Ovary (tissue), 7 donors: ENCODE measurements at regions not wholly inside any gene's neighbourhood (a gene's known extent, or its start where the extent isn't known, plus 50 kb on each side); places are given as distances from the start of the nearest gene placed in this dataset.

Experiments used
- DNase-seq, 5 donors: peaks; one replicate each; pipeline ENCODE4 v3.0.0-alpha.2; 2019 to 2020
- H3K27ac ChIP-seq, 2 donors: fragments of 200-600 bp; one replicate each; pipeline versions ENCODE4 v1.5.1 to v1.8.0; 2019 to 2022
- H3K27me3 ChIP-seq: fragments of 200-600 bp; one replicate; pipeline ENCODE4 v1.8.0; 2022
- H3K36me3 ChIP-seq: fragments of 200-600 bp; sonication (generic); one replicate; pipeline ENCODE4 v1.5.1; 2019
- H3K4me1 ChIP-seq: one replicate; pipeline ENCODE4 v1.8.1; 2013; ENCODE audit warnings: mild to moderate bottlenecking, moderate library complexity; ENCODE audit not compliant: insufficient read depth
- H3K4me3 ChIP-seq: fragments of 200-600 bp; sonication (generic); one replicate; pipeline ENCODE4 v1.5.1; 2017
- H3K9me3 ChIP-seq, 2 donors: fragments of 200-600 bp in 1 of 2; sonication (generic) in 1 of 2; one replicate each; pipeline versions ENCODE4 v1.5.1 to v1.8.1; 2013 to 2019; ENCODE audit warnings: mild to moderate bottlenecking in 1 of 2, moderate library complexity in 1 of 2
- CTCF ChIP-seq, 3 donors: fragments of 450-650 bp in 2 of 3; fragments of 200-600 bp in 1 of 3; IDR thresholded peaks; one replicate each; pipeline versions ENCODE4 v1.5.1 to v1.8.0; 2016 to 2022; ENCODE audit warnings: antibody characterized with exemption in 3 of 3, mild to moderate bottlenecking in 1 of 3
- EP300 ChIP-seq: sonication (generic); formaldehyde crosslinking; IDR thresholded peaks from one replicate; pipeline ENCODE4 v1.6.1; 2017; ENCODE audit warnings: antibody characterized with exemption
- POLR2A ChIP-seq: fragments of 450-650 bp; IDR thresholded peaks from one replicate; pipeline ENCODE4 v1.6.1; 2017; ENCODE audit warnings: antibody characterized with exemption, mild to moderate bottlenecking, moderate library complexity
- WGBS, 3 donors: extraction: QIAGEN DNeasy Blood & Tissue Kit in 1 of 3; methylation state at CpG; one replicate each; pipeline versions ENCODE4 v1.1.5 to v1.1.7; 2013 to 2017; 5-methylcytosine and 5-hydroxymethylcytosine counted together
- intact Hi-C, 4 donors: fragments of 100-400 bp; cut with DNase I; formaldehyde crosslinking; loops; one replicate each; pipeline versions ENCODE4 v1.11.0 to v1.15.1; 2022 to 2023
- donor health status: DM: no; HTN: no; CAD: no; lungs with moderate emphysema.
- donor health status: DM: no; HTN: no; CAD: no.
- donor health status: Bipolar disorder and iron deficiency.
- donor health status: DM: no; HTN: no; CAD: no.
- donor health status: DM: yes; HTN: yes; CAD: no.

GRCh38 chr6:144867761-144868160, 582.6 kb downstream of the UTRN start:
- no peak for TF ChIP-seq CTCF (IDR thresholded peaks at IDR 0.05)
- no peak for TF ChIP-seq POLR2A
- TF ChIP-seq EP300, result no peak
- 42 to 54% (median 44%) methylated on average over 2 of the region's 2 CpGs for WGBS, 3 donors
- H3K4me1 ChIP-seq, result no peaks in the 10 kb centered on the region
- H3K4me3 ChIP-seq, result no peak overlapping the region
- H3K27ac ChIP-seq, result no peak overlapping the region
- intact Hi-C loops, result no loop called here
- no peaks in the 10 kb centered on the region for H3K27me3 ChIP-seq
- DNase-seq, result no peak
- peaks cover 0 to 5% of the 10 kb centered on the region in 2 donors for H3K9me3 ChIP-seq
- H3K36me3 ChIP-seq, result no peaks in the 10 kb centered on the region

- H3K4me1 ChIP-seq, result no peaks in the 10 kb centered on the region
- intact Hi-C loops, result no loop called here
- 13 to 23% (median 15%) methylated on average over 2 of the region's 2 CpGs for WGBS, 3 donors
Measured at GRCh38 chr6:144870782-144871181, 585.6 kb downstream of the UTRN start.

GRCh38 chr6:144873623-144874378, 588.7 kb downstream of the UTRN start:
- H3K9me3 ChIP-seq, result no peaks in the 10 kb centered on the region
- no peaks in the 10 kb centered on the region for H3K36me3 ChIP-seq
- no peak for TF ChIP-seq EP300
- TF ChIP-seq CTCF (IDR thresholded peaks at IDR 0.05), result no peak
- no peak for TF ChIP-seq POLR2A
- H3K4me3 ChIP-seq, result no peak overlapping the region
- H3K4me1 ChIP-seq, result no peaks in the 10 kb centered on the region
- no peak for DNase-seq
- 92 to 96% (median 96%) methylated on average over 1 of the region's 1 CpG for WGBS, 3 donors
- intact Hi-C loops, result no loop called here
- H3K27me3 ChIP-seq, result no peaks in the 10 kb centered on the region
- H3K27ac ChIP-seq, result no peak overlapping the region

More at GRCh38 chr6:144870782-144871181, 585.6 kb downstream of the UTRN start:
- no peak for TF ChIP-seq EP300
- no peak for TF ChIP-seq CTCF (IDR thresholded peaks at IDR 0.05)
- no peak for TF ChIP-seq POLR2A
- H3K27ac ChIP-seq, result no peak overlapping the region
- H3K9me3 ChIP-seq, result no peaks in the 10 kb centered on the region
- no peaks in the 10 kb centered on the region for H3K36me3 ChIP-seq
- DNase-seq, result no peak
- H3K27me3 ChIP-seq, result no peaks in the 10 kb centered on the region
- no peak overlapping the region for H3K4me3 ChIP-seq

- no peak overlapping the region for H3K4me3 ChIP-seq
Measured at GRCh38 chr6:144876689-144877088, 591.6 kb downstream of the UTRN start.

More at GRCh38 chr6:144876689-144877088, 591.6 kb downstream of the UTRN start:
- Histone ChIP-seq H3K27me3 (no peaks in the 10 kb centered on the region), H3K36me3 (no peaks in the 10 kb centered on the region), H3K9me3 (no peaks in the 10 kb centered on the region), H3K27ac (no peak overlapping the region), H3K4me1 (no peaks in the 10 kb centered on the region)
- no peak for DNase-seq
- TF ChIP-seq POLR2A, result no peak
- TF ChIP-seq CTCF (IDR thresholded peaks at IDR 0.05), result no peak
- no peak for TF ChIP-seq EP300
- intact Hi-C loops, result no loop called here
- 91 to 99% (median 96%) methylated on average over 2 of the region's 2 CpGs for WGBS, 3 donors
